Bronchial epithelial cell (primary cell): ENCODE measurements at regions not wholly inside any gene's neighbourhood (a gene's known extent, or its start where the extent isn't known, plus 50 kb on each side); places are given as distances from the start of the nearest gene placed in this dataset.

ENCODE experiments used
- DNase-seq: peaks from one replicate; pipeline ENCODE4 v3.0.0-alpha.2; 2010; ENCODE audit warnings: low read depth
- FAIRE-seq: peaks from 2 replicates; lab custom pipeline; 2011; peaks lifted over from hg19 to GRCh38; lab: Jason Lieb, UNC
- H3K27me3 ChIP-seq: 2 replicates; pipeline ENCODE4 v1.5.1; 2011; ENCODE audit warnings: low read length; ENCODE audit not compliant: control insufficient read depth, insufficient read depth
- H3K36me3 ChIP-seq: 2 replicates; pipeline ENCODE4 v1.5.1; 2011; ENCODE audit warnings: low read length; ENCODE audit not compliant: control insufficient read depth, insufficient read depth
- H3K4me3 ChIP-seq: 2 replicates; pipeline ENCODE4 v1.5.1; 2011; ENCODE audit warnings: mild to moderate bottlenecking, low read depth, low read length, control low read depth
- TF ChIP-seq, protein P1 (sequence below): IDR thresholded peaks from 2 replicates; pipeline ENCODE4 v1.5.1; 2011; ENCODE audit warnings: mild to moderate bottlenecking, moderate library complexity, low read length, control low read depth, inconsistent platforms; ENCODE audit not compliant: insufficient read depth, severe bottlenecking

DNA sequence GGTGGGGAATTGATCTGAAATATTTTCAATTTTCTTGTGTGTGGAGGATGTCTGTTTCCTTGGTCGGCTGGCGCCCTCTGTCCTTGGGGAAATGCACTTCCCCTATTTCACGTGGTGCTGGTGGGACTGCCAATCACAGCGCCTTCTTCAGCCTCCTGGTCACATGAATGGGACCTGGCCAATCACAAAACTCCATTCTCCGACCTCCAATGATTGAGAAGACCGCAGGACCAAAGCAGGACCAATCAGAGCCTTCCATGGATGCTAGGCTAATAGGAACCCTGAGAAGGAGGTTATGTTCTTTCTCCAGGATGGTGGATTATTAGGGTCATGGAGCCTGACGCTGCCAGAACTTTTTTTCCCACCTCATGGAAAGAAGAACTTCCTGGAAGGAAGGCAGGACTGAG lies 188.7 kb downstream of the TTC8 start:
- H3K27me3 ChIP-seq, result no peaks in the 10 kb centered on the region
- no peak overlapping the region for H3K4me3 ChIP-seq
- TF ChIP-seq, protein P1, sequence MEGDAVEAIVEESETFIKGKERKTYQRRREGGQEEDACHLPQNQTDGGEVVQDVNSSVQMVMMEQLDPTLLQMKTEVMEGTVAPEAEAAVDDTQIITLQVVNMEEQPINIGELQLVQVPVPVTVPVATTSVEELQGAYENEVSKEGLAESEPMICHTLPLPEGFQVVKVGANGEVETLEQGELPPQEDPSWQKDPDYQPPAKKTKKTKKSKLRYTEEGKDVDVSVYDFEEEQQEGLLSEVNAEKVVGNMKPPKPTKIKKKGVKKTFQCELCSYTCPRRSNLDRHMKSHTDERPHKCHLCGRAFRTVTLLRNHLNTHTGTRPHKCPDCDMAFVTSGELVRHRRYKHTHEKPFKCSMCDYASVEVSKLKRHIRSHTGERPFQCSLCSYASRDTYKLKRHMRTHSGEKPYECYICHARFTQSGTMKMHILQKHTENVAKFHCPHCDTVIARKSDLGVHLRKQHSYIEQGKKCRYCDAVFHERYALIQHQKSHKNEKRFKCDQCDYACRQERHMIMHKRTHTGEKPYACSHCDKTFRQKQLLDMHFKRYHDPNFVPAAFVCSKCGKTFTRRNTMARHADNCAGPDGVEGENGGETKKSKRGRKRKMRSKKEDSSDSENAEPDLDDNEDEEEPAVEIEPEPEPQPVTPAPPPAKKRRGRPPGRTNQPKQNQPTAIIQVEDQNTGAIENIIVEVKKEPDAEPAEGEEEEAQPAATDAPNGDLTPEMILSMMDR, result peak; percentile 64
- H3K36me3 ChIP-seq, result no peaks in the 10 kb centered on the region
- DNase-seq (peak; percentile 61), FAIRE-seq (no peak)

DNA sequence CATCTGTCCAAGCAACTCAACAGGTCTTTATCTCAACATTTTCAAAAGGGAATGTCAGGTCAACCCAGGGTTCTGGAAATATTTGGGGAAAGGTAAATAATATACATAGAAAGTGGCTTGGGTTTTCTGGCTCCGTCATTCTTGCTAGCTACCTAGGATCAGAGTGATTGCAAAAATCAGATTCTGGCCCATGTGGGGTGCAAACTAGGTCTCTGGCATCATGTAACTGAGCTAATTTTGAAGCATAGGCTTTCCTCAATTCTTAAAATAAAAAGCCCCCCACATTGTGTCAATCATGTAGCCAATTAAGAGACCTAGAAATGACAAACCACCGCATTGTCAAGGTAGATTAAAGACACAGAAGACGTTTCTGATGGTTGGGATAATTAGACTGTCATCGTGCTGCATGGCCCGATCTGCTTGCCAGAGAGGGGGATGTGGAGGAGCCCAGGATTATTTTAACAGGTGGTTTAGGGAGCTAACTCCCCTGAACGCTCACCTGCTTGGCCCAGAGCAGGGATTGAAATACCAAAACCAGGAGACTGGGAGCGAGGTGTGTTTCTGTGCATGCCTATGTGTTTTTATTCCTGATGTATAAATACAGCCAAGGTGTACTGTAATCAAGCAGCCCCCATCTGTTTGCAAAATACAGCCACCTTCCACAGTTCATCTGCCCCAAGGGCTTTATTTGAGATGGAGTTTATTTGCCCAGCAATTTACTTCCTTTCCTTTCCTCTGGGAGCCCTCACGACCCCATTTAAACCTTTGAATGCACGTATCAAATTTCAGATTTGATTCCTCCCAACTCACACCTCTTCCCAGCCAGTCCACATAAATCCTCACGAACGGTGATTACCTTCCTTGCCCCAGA lies 189.5 kb downstream of the TTC8 start:
- DNase-seq (no peak), FAIRE-seq (no peak)
- Histone ChIP-seq H3K27me3 (no peaks in the 10 kb centered on the region), H3K4me3 (no peak overlapping the region), H3K36me3 (no peaks in the 10 kb centered on the region)
- TF ChIP-seq, protein P1, result no peak

DNA sequence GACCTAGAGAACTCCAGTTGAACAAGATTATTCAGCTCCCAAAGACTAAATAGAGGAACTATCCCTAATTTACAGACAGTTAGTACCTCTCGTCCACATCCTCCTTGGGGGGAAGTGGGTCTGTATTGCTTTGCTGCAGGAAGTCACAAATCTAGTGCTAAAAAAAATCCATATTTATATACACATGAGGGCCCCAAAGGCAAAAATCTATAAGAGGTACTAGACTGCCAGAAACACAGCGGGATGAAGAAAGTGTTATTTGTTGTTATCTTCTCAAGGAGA lies 190.1 kb downstream of the TTC8 start:
- TF ChIP-seq, protein P1, result no peak
- no peak for FAIRE-seq

DNA sequence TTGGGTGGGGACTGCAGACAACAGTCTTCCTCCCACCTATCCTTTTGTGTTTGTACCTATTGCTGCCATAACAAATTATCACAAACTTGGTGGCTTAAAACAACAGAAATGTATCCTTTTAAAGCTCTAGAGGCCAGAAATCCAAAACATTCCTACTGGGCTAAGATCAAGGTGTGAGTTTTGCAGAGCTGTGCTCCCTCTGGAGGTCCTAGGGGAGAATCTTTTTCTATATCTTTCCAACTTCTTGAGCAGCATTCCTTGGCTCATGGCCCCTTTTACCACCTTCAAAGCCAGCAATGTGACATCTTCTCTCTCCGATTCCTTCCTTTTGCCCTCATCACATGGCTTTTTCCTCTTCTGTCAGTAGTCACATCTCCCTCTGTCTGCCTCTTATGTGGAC lies 190.6 kb downstream of the TTC8 start:
- DNase-seq (no peak), FAIRE-seq (no peak)
- TF ChIP-seq, protein P1, result no peak
- Histone ChIP-seq H3K4me3 (no peak overlapping the region), H3K36me3 (no peaks in the 10 kb centered on the region), H3K27me3 (no peaks in the 10 kb centered on the region)

More for the DNA sequence above, 190.1 kb downstream of the TTC8 start:
- Histone ChIP-seq H3K27me3 (no peaks in the 10 kb centered on the region), H3K36me3 (no peaks in the 10 kb centered on the region), H3K4me3 (no peak overlapping the region)
- no peak for DNase-seq

DNA sequence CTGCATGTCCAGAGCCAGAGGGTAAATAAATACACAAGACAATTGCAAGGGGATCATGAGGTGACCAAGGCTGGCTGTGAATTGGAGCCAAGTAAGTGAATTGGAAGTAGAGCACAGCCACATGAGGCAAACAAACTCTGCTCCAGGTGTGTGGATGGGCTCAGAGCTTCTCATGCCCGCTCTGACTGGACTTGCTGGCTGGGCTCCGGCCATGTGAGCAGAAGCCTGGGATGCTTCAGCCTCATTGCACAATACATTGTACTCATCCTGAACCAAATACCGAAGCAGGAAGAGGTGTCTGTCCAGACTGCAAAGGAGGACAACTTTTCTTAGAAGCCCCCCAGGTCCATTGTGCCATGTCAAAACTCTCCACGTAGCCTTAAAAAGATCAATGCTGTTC lies 193.0 kb downstream of the TTC8 start:
- TF ChIP-seq, protein P1, result no peak
- FAIRE-seq (no peak), DNase-seq (no peak)
- H3K4me3 ChIP-seq, result no peak overlapping the region
- H3K27me3 ChIP-seq, result no peaks in the 10 kb centered on the region
- no peaks in the 10 kb centered on the region for H3K36me3 ChIP-seq

DNA sequence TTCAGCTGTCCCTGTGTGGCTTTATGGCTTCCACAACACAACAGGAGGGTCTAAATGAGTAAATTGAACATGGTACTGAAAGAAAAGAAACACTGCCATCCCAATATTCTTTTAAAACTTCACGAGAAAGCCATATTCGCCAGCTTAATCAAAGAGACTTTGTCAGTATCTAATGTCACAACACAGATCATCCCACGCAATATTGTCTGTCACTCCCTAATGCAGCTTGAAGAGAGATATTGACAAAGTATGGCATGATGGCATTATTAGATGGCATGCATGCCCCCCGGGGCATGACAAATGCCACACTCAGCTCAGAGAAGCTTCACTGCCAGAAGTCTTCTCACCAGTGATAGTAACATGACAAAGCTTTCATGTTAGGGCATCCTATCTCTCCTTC lies 197.8 kb downstream of the TTC8 start:
- FAIRE-seq (no peak), DNase-seq (no peak)
- H3K27me3 ChIP-seq, result peaks cover 2% of the 10 kb centered on the region
- H3K4me3 ChIP-seq, result no peak overlapping the region
- TF ChIP-seq, protein P1, result no peak
- no peaks in the 10 kb centered on the region for H3K36me3 ChIP-seq
